Activated CD4-positive, alpha-beta T cell treated with anti-CD3 and anti-CD28 coated beads, Interleukin-2, amount 50 U/mL, for 16 hours (primary cell): ENCODE measurements at regions not wholly inside any gene's neighbourhood (a gene's known extent, or its start where the extent isn't known, plus 50 kb on each side); places are given as distances from the start of the nearest gene placed in this dataset.
"Not testable (repeated sequence)": the region's sequence is repeated elsewhere in the genome, so short reads cannot be mapped to it uniquely, and the experiment has no call there.

Experiments
- DNase-seq: peaks from one replicate; pipeline ENCODE4 v3.0.0-alpha.2; 2020

GRCh38 chr2:87275974-87276629 lies 254.5 kb upstream of the PLGLB1 start:
- DNase-seq = not testable (repeated sequence)

- DNase-seq = not testable (repeated sequence)
These were observed 255.0 kb upstream of the PLGLB1 start for GRCh38 chr2:87276673-87277072.

- not testable (repeated sequence) for DNase-seq
These were observed 256.1 kb upstream of the PLGLB1 start for GRCh38 chr2:87277734-87278133.

- DNase-seq = not testable (repeated sequence)
These were observed 259.1 kb upstream of the PLGLB1 start for GRCh38 chr2:87280596-87281355.

- DNase-seq = not testable (repeated sequence)
These were observed 262.3 kb upstream of the PLGLB1 start for GRCh38 chr2:87283735-87284470.

GRCh38 chr2:87284471-87284772 lies 262.8 kb upstream of the PLGLB1 start:
- DNase-seq = not testable (repeated sequence)

GRCh38 chr2:87285139-87285538 lies 263.5 kb upstream of the PLGLB1 start:
- DNase-seq = not testable (repeated sequence)

- DNase-seq = not testable (repeated sequence)
These were observed 269.1 kb upstream of the PLGLB1 start for GRCh38 chr2:87290566-87291307.

- DNase-seq = not testable (repeated sequence)
These were observed 270.0 kb upstream of the PLGLB1 start for GRCh38 chr2:87291400-87292200.

- peak; percentile 28 for DNase-seq
These were observed 272.4 kb upstream of the PLGLB1 start for GRCh38 chr2:87293931-87294594.

- DNase-seq = not testable (repeated sequence)
These were observed 273.5 kb upstream of the PLGLB1 start for GRCh38 chr2:87295135-87295534.

- DNase-seq = not testable (repeated sequence)
These were observed 279.7 kb upstream of the PLGLB1 start for GRCh38 chr2:87301349-87301748.

- DNase-seq = not testable (repeated sequence)
These were observed 280.2 kb upstream of the PLGLB1 start for GRCh38 chr2:87301871-87302270.

- not testable (repeated sequence) for DNase-seq
These were observed 287.0 kb upstream of the PLGLB1 start for GRCh38 chr2:87308621-87309020.

GRCh38 chr2:87309785-87310184 lies 288.1 kb upstream of the PLGLB1 start:
- not testable (repeated sequence) for DNase-seq

GRCh38 chr2:87311896-87312441 lies 290.3 kb upstream of the PLGLB1 start:
- not testable (repeated sequence) for DNase-seq

GRCh38 chr2:87314622-87315021 lies 293.0 kb upstream of the PLGLB1 start:
- not testable (repeated sequence) for DNase-seq

- DNase-seq = peak; percentile 80
These were observed 293.7 kb upstream of the PLGLB1 start for GRCh38 chr2:87315183-87315902.

GRCh38 chr2:87317193-87317592 lies 295.5 kb upstream of the PLGLB1 start:
- DNase-seq = not testable (repeated sequence)

- not testable (repeated sequence) for DNase-seq
These were observed 297.3 kb upstream of the PLGLB1 start for GRCh38 chr2:87318814-87319491.
